Stimulated activated CD4-positive, alpha-beta T cell treated with anti-CD3 and anti-CD28 coated beads, Interleukin-12 subunit alpha, Interleukin-12 subunit beta, amount 100 ng/mL, for 48 hours (primary cell): ENCODE measurements at regions not wholly inside any gene's neighbourhood (a gene's known extent, or its start where the extent isn't known, plus 50 kb on each side); places are given as distances from the start of the nearest gene placed in this dataset.

Experiments
- DNase-seq, 3 donors: peaks; one replicate each; pipeline ENCODE4 v3.0.0-alpha.2; 2020; ENCODE audit warnings: low read depth in 2 of 3, low spot score in 1 of 3

GRCh38 chr6:16078064-16078463, 50.8 kb upstream of the MYLIP start:
- DNase-seq = no peak

DNA sequence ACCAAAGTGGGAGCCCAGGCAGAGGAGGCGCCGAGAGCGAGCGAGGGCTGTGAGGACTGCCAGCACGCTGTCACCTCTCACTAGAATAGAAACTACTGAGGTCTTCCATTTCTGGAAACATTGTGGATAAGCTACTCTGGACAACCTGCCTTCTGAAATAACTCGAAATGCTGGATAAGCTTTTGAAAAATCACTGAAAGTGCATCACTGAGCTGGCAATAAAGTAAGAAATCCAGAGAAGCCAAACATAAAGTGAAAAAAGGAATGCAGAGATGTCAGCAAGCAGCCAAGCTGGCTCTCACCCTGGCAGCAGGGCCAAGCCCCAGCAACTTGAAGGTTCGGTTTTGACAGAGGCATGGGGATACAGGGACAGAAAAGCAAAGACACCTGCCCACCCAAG, 59.2 kb upstream of the MYLIP start:
- DNase-seq = no peak

DNA sequence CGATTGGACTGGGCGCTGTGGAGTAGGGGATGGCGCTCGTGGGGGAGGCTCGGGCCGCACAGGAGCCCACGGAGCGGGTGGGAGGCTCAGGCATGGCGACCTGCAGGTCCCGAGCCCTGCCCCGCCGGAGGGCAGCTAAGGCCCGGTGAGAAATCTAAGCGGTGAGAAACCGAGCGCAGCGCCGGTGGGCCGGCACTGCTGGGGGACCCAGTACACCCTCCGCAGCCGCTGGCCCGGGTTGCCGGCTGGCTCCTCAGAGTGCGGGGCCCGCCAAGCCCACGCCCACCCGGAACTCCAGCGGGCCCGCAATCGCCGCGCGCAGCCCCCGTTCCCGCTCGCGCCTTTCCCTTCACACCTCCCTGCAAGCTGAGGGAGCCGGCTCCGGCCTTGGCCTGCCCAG, 59.7 kb upstream of the MYLIP start:
- no peak for DNase-seq

DNA sequence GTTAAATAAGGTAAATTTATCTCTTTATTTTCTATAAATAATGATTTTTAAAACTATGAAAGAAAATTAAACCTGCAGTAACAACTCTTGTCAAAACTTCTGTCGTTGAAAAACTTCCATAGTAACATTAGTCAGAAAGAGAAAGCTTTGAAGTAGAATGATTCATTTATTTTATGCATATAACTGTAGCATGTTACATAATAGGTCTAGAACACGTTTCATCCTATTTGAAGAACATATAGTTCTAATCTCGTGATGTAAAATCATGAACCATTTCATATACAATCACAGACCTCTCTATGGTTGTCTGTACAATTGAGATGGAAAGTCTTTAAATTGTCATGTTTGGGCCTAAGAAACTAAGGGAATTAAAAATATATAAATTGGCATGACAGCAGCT, 61.3 kb upstream of the MYLIP start:
- no peak for DNase-seq

DNA sequence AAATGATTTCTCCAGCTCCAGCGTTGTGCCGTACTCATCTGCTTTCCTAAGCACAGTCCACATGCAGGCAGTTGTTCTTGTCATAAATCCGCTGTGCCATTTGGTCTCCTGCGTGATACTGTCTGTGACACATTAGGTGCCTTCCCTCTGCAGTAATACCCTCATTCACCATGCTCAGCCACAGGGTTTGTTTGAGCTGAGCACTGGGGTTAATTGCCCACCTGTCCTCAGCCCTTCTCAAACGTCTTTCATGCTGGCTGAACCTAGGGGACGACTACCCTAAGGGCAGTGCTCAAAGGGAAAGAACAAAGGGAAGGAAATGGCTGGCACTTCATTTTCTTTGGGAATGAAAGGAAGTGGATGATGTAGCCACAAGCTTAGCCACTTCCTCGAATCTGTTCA, 64.2 kb upstream of the MYLIP start:
- DNase-seq = no peak

DNA sequence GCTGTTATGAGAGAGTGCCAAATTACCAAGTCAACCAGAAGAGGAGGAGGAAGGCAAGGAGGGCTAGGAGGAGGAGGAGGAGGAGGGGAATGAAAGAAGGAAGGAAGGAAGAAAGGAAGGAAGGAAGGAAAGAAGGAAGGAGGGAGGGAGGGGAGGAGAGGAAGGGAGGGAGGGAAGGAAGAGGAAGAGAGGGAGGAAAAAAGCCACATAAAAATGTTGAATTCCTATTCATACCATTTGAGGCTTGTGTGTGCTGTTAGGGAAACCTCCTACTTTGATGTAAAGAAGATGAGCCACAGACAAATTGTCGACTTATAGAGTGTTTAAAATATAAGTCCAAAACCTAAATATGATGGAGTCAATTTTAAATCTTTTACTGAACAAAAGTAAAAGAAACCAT, 65.3 kb upstream of the MYLIP start:
- DNase-seq = no peak

DNA sequence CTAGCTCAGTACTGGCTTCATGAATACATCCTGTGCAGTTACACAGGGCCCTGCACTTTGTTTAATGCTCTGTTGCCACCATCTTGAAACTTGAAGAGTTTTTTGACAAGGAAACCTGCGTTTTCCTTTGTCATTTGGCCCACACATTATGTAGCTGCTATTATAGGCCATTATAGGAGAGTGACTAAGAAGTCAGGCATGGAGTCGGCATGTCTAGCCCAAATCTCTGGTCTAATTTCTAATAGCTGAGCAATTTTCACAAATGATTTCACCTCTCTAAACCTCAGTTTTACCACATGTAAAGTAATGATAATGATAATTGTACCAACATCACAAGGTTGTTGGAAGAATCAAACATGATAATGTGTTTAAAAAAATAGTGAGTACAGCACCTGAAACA, 67.1 kb upstream of the MYLIP start:
- no peak for DNase-seq

GRCh38 chr6:16060039-16060438, 68.8 kb upstream of the MYLIP start:
- no peak for DNase-seq

GRCh38 chr6:16059496-16059895, 69.4 kb upstream of the MYLIP start:
- DNase-seq = no peak

GRCh38 chr6:16058929-16059345, 69.9 kb upstream of the MYLIP start:
- DNase-seq = no peak

DNA sequence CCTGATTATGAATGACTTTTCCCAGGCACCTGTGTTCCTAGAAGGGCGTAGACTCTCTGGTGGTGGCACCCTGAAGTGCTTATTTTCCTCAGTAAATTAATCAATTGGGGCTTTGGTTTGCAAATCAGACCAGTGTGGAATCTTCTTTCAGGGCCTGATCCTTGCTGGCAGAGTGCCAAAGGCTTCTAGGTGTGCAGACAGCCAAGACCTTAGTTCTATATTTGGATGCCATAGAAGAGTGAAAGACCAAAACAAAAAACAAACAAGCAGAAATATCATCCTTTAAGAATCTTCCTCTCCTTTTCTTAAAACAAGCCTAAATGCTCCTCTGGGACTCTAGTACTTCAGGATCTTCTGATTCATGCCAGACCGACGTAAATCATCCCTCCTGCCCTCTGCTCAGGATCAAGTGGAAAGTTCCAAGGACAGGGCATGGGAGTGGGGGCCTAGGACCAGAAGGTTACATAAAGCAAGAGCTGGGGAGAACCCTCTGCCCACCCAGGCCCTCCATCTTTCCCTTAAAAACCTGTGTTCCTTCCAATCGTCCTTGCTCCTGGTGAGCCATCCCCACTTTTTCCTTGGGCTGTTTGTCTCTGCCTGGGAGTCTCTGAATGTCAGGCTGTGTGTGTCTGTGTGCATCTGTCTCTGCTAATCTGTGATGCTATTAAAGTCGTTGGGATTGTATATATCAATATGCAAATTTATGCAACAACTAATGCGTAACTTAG, 70.5 kb upstream of the MYLIP start:
- DNase-seq = no peak

DNA sequence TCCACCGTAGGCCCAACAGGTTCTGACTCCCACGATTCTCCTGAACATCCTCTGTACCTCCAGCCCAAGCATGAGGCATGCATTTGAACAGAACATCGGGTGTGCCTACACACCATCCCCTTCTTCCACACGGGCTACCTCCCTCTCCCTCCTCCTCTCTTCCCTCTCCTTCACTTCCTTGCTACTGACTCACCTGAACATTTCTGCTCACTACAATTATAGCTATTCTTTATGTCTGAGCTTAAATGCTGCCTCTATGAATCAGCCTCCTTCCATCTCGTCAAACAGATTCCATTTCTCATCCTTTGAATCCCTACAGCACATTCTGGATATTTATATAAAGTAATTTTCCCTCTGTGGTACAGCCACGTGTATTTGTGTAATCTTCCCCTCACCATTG, 71.4 kb upstream of the MYLIP start:
- DNase-seq = no peak

- DNase-seq = no peak
Observed at GRCh38 chr6:16056263-16056870, 72.5 kb upstream of the MYLIP start.

- no peak for DNase-seq
Observed at GRCh38 chr6:16055852-16056251, 73.0 kb upstream of the MYLIP start.

- no peak for DNase-seq
Observed at GRCh38 chr6:16049168-16049567, 79.7 kb upstream of the MYLIP start.

DNA sequence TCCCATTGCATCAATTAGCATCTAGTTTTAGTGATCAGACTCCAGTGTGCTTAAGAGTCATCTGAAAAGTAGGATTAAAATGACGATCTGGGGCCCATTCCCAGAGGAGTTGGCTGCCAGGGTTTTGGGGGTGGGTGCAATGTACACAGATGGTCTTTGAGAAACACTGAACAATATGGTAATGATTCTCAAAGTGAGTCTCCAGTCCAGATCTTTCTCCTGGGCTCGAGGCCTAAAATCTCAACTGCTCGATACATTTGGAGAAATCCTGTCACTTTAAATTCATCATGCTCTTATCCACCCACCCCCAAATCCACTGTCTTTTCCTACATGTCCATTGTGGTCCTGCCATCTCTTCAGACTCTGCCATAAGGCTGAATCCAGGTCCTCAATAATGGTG, 80.7 kb upstream of the MYLIP start:
- no peak for DNase-seq

DNA sequence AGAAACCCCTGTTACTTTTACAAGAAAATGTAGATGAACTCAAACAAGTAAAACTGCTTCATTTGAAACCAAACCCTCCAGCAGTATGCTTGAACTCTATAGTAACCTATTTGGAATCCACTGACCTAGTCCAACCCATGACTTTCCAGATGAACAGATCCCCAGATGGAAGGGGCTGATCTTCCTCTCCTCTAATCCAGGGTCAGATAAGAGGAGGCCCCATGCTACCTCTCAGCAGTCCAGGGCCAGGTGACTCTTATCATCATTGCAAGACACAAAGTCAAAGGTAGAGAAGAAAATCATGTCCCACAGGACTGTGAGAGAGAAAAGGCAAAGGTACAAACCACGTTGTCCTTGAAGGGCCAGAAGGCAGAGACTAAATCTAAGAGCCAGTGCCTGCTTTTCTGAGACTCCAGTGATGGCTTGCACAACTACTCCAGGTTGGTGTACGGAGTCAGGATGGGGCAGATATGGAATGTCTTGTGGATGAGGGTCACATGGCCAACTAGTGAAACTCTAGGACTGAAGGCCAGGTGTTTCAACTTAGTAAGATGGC, 81.4 kb upstream of the MYLIP start:
- no peak for DNase-seq

DNA sequence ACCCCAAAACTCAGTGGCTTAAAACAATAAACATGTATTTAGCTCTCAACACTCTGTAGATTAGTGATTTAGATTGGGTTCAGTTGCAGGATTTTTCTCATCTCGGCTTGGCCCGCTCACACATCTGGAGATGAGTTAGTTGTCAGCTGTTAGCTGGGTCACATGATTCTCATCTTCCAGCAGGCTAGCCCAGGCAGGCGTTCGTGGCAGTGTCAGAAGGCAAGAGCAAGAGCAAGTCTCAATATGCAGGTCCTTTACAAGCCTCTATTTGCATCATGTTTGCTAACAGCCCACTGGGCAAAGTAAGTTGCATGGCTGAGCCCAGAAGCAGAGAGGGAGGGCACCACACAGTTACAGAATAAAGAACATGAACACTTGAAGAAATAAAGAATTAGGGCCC, 83.6 kb upstream of the MYLIP start:
- no peak for DNase-seq

GRCh38 chr6:16044211-16044643, 84.7 kb upstream of the MYLIP start:
- no peak for DNase-seq

DNA sequence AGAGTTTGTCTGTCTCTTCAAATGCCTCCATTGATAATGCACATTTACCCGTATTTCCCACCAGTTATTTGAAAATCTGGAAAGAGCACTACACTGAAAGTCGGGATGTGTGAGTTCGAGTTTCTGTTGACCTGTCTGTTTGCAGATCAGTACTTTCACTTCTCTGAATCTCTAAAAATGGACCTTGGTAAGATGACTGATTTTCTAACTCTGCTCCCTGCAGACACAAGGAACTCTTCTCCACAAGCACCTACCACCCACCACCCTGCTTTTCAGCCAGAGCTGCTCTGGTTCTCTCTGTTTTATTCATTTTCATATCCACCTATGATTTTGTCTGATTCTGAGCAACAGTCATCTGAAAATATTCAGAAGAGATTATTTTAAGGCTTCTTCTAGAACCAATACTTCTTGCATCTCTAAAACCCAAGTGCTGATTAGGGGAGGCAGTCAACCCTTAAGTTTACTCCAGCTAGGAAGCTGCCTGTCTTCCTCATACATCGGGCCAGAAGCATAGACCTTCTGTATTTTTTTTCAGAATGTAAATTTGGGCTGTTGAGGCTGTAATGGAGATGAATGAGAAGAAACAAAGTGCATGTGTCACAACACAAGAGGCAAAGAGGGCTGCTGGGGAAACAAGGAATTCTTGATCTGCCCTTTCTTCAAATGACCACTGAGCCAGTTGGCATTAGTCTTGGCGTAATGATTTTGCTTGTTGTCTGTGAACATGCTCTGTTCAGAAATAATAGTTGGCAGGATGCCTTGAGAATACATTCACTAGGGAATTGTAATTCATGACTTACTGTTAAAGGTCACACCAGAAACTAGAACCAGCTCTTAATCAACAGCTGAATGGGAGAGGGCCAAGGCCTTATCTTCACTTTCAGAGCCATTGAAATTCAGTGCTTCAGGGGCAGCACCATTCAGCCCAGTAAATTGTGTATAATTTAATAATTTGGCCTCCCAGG, 85.4 kb upstream of the MYLIP start:
- no peak for DNase-seq

- DNase-seq = no peak
Observed at GRCh38 chr6:16042751-16043150, 86.1 kb upstream of the MYLIP start.

GRCh38 chr6:16041327-16041726, 87.6 kb upstream of the MYLIP start:
- DNase-seq = no peak
